ENCODE measurements at regions not wholly inside any gene's neighbourhood (a gene's known extent, or its start where the extent isn't known, plus 50 kb on each side); places are given as distances from the start of the nearest gene placed in this dataset.

GRCh38 chr5:127231118-127231517 lies 59.5 kb upstream of the MEGF10 start:
- TF ChIP-seq CTCF (conservative IDR thresholded peaks at IDR 0.05) (no peak), EZH2 (IDR thresholded peaks at IDR 0.05; ENCODE audit: low read depth) (no peak)

Data from PC-9 (cell line).